Epidermal melanocyte (primary cell): ENCODE measurements at regions not wholly inside any gene's neighbourhood (a gene's known extent, or its start where the extent isn't known, plus 50 kb on each side); places are given as distances from the start of the nearest gene placed in this dataset.

Source experiments
- DNase-seq: peaks from one replicate; pipeline ENCODE4 v3.0.0; 2011; ENCODE audit warnings: low spot score; ENCODE audit not compliant: insufficient read length

- no peak for DNase-seq
Measured at GRCh38 chr5:112625689-112626438, 111.8 kb upstream of the APC start.

DNA sequence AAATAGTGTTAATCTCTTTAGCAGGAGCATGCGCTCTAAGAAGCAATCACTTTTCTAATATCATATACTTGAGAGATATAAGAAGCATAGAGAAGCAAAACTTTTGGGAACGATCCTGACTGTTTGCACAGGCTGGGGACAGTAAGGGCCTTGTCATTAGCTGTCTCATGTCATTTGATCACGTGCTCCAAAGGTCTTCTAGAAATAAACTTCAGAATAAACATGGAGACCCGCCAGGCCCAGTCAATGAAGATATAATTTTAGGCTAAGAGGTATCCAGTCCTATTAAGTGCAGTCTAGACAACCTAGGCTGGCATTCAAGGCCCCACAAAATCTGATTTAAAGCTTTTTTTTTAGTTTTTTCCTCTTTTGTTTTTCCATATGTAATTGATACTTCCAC is 111.0 kb upstream of the APC start:
- DNase-seq: no peak

GRCh38 chr5:112628214-112628980 is 109.3 kb upstream of the APC start:
- no peak for DNase-seq

- no peak for DNase-seq
Measured at GRCh38 chr5:112630246-112631009, 107.3 kb upstream of the APC start.

DNA sequence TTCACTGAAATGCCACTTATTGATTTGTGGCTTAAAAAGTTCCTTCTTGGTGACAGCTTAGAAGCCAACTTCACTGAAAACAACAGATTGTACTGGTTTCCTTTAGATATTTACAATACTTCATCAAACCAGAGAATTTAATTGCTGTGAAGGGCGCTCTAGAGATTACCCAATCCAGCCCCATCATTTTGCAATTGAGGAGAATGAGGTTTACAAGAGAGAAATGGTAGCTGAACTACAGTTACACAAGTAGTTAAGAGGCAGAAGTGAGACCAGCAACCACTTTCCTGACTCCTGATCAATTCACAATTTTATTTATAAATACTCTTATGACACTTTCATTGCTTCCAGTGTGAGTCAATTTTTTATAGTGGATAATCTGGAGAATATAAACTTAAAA is 103.5 kb upstream of the APC start:
- no peak for DNase-seq

DNA sequence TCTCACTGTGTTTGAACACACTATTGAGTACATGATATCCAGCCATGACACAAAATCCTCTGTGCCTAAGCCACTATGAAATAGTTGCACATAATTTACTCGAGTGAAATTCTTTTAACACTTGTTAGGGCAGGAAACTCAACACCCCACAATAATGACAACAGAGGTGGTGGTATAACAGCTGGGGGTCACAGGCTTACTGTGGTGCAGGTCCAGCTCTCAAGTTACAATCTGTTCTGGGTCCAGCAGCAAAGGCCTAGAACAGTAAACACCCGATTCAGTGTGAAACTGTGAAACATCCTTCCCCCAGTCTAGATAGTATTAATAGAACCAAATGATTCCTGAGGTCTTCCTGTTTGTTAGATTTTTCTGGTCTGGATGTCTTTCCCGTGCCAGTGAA is 102.9 kb upstream of the APC start:
- no peak for DNase-seq

- DNase-seq: no peak
Measured at GRCh38 chr5:112635276-112635675, 102.4 kb upstream of the APC start.

- no peak for DNase-seq
Measured at GRCh38 chr5:112635771-112636731, 101.6 kb upstream of the APC start.

DNA sequence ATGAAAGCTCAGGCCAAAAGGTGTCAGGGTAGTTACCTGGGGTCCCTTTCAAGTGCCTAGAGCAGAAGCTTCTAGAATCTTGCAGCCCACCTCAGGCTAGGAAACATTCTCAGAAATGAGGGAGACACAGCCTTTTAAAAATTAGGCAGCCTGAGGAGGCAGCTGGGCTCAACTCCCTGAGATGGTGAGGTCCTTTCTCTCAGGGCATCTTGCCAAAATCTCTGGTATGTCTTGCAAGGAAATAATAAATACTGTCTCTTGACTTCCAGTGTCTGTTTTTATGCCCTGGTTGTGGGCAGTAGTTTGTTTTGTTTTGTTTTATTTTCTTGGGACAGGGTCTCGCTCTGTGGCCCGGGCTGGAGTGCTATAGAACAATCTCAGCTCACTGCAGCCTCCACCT is 100.9 kb upstream of the APC start:
- DNase-seq: no peak

DNA sequence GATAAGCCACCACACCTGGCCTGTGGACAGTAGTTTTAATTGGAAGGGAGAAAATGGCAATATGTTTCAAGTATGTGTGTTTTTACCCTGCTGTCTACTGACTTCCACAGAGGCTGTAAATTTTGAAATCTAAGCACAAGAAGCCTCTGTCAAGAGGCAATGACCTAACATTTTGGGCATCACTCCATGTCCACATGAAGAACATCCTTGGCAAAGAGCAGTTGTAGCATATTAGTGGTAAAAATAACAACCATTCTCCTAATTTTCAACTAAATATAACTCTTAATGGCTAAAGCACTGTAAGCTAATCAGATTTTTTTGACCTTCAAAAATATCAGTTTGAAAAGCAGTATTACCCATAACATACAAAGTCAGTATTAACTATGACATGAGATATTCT is 100.3 kb upstream of the APC start:
- DNase-seq: no peak

DNA sequence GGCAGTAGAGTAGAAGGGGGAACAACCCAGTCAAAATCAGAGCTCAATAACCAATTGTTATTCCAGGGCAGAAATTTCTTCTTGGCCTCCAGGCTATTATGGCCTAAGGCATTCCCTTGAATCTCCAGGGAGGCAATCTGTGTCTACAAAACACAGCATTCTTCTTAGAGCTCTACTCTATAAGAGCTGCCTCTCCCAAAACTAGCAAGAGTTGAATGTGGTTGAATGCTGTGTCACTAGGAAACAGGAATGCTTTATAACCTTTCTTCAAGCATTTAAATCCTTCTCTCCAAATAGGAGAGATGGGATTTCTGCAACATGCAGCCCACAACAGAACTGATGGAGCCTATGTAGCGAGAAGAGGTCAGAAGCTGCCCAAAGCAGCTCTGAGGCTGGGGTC is 97.1 kb upstream of the APC start:
- no peak for DNase-seq

- no peak for DNase-seq
Measured at GRCh38 chr5:112641515-112642110, 96.1 kb upstream of the APC start.

- no peak for DNase-seq
Measured at GRCh38 chr5:112642885-112643284, 94.8 kb upstream of the APC start.

DNA sequence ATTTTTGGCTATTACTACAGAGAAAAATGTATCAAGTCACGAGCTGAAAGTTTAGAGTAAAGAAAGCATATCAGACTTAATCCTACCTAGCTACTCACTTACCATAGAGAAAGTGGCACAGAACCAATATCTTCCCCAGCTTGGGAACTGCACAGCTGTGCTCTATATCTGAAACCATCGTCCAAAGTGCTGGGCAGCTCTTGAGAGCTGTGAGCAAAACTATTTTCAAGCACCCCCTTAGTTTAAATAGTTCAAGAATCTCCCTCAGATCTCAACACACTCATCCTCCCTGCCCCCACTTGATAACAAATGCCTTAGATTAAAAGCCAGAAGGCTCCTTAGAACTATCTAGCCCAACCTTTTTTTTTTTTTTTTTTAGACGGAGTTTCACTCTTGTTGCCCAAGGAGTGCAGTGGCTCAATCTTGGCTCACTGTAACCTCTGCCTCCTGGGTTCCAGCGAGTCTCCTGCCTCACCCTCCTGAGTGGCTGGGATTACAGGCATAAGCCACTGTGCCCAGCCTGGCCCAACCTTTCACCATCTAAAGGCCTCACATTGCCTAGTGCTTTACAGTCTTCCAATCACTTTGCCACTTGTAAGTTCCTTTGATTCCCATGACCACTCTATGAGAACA is 94.2 kb upstream of the APC start:
- DNase-seq: no peak

DNA sequence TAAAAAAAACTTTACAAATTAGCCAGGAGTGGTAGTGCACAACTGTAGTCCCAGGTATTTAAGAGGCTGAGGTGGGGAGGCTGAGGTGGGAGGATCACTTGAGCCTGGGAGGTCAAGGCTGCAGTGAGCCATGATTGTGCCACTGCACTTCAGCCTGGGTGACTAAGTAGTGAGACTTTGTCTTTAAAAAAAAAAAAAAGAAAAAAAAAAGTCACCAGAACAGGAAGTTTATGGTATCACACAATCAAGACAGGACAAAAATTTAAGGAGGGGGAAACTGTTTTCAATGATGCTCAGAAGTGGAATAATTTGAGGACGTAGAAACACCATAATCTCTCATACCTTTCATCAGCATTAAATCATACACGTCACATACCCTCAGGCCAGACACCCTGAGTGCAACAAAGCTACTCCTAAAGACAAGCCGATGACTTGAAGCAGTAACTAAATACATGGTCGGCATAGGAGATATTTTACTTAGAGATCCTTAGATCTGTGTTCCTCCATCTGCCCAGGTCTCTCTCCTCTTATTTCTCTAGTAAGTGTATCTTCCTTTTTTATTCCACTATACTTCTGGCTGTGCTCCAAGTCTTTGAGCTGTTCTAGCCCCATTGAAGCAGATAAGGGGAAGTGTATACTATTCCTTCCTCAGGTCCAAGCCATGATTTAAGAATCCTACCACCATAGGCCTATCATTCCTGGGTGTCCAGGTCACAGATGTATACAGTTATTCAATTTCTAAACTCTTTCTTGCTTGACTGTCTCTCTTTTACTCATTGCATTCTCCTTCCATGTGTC is 91.3 kb upstream of the APC start:
- DNase-seq: no peak

DNA sequence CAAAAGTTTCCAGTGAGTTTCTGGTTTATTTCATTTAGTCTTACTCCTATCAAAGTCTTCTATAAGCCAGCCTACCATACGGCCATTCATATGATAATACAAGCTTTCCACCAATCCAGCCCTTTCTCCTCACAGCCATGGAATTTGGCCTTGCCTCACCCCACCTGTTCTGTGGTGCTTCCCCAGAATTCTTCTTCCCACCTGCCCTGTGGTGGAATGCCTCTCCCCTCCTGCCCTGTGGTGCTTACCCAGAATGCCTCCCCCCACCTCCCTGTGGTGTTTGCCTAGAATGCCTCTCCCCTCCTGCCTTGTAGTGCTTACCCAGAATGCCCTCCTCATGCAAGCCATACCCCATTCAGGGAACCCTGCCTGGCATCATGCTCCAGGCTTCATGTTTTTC is 90.3 kb upstream of the APC start:
- DNase-seq: no peak

- no peak for DNase-seq
Measured at GRCh38 chr5:112648264-112648663, 89.4 kb upstream of the APC start.

DNA sequence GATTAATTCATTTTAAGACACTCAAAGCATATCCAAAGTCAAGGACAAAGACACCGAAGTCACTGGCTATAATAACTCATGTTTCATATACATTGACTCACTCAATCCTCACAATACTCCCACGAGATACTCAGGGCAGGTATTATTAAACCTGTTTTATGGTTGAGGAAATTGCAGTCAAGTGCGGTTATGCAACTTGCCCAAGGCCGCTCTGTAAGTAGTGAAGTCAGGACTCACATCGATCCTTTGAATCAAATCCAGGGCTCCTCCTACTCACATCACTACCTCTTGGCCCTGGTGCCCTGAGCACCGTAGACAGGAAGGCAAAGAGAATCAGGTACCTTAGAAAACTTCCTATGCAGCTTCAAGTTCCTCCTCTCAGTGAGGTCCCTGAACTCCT is 87.8 kb upstream of the APC start:
- DNase-seq: no peak

- DNase-seq: no peak
Measured at GRCh38 chr5:112653638-112654205, 84.0 kb upstream of the APC start.
